GM12872 (cell line): ENCODE measurements at regions not wholly inside any gene's neighbourhood (a gene's known extent, or its start where the extent isn't known, plus 50 kb on each side); places are given as distances from the start of the nearest gene placed in this dataset.

Experiments used
- TF ChIP-seq, protein P1 (sequence below): IDR thresholded peaks from 3 replicates; pipeline ENCODE4 v1.5.1; 2011; ENCODE audit warnings: low read depth, mild to moderate bottlenecking, low read length, moderate library complexity; ENCODE audit not compliant: insufficient read depth

DNA sequence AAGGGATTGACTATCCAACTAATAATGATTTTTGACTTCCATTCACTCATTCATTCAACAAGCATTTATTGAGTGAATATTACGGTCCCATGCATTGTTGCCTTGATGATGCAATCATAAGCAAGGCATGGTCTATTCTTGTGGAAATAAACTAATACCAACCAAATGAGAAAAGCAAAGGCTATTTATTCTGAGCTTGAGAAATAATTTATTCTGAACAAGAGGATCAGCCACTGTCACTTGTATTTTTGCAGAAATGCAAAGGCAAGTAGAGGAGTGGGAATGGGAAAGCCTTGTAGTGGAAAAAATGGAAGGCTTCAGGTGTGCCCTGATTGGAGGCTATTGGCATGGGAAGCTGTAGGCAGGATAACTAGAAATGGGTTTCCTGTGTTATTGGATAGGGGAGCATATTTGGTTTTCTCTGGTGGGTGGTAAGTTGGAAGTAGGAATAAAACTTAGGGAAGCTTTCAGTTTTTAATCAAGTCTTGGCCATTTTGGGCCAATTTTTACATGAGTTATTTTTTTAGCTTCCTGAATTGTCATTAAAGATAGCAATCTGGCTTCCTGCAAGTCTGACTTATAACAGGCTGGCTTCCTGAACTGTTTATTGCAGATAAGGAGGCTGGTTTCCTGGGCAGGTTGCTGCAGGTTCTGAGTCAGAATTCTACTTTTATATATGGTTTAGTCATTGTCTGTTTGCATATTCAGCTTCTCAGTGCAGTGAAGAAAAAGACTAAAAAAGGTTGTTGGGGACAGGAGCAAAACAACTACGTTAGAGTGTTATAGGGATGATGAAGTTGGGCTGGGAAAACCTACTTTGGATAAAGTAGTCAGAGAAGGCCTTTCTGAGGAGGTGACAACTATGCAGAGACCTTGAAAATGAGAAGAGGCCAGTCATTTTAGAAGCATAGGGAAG lies 106.7 kb downstream of the APIP start:
- TF ChIP-seq, protein P1, sequence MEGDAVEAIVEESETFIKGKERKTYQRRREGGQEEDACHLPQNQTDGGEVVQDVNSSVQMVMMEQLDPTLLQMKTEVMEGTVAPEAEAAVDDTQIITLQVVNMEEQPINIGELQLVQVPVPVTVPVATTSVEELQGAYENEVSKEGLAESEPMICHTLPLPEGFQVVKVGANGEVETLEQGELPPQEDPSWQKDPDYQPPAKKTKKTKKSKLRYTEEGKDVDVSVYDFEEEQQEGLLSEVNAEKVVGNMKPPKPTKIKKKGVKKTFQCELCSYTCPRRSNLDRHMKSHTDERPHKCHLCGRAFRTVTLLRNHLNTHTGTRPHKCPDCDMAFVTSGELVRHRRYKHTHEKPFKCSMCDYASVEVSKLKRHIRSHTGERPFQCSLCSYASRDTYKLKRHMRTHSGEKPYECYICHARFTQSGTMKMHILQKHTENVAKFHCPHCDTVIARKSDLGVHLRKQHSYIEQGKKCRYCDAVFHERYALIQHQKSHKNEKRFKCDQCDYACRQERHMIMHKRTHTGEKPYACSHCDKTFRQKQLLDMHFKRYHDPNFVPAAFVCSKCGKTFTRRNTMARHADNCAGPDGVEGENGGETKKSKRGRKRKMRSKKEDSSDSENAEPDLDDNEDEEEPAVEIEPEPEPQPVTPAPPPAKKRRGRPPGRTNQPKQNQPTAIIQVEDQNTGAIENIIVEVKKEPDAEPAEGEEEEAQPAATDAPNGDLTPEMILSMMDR = no peak

GRCh38 chr11:34806875-34807274 lies 109.3 kb downstream of the APIP start:
- TF ChIP-seq, protein P1 = no peak

GRCh38 chr11:34805937-34806336 lies 110.2 kb downstream of the APIP start:
- TF ChIP-seq, protein P1 = no peak

- TF ChIP-seq, protein P1 = no peak
These were observed 116.3 kb downstream of the APIP start for GRCh38 chr11:34799848-34800247.

GRCh38 chr11:34798985-34799384 lies 117.2 kb downstream of the APIP start:
- TF ChIP-seq, protein P1 = no peak

GRCh38 chr11:34795641-34796040 lies 120.5 kb downstream of the APIP start:
- TF ChIP-seq, protein P1 = no peak

DNA sequence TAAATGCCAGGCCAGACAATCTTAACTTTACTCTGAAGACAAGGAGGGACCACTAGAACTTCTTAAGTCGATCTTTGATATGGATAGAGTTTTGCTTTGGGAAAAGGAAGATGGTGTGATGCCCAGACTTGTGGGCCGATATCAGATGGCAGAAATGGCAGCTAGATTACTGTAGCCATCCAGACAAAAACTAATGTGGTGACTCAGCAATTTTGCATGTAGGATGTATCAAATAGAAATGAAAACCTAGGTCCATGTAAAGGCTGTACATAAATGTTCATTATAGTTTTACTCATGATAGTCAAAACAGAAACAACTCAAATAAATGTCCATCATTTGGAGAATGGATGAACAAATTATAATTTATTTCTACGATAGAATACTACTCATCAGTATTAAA lies 121.5 kb downstream of the APIP start:
- TF ChIP-seq, protein P1 = no peak
